CD4-positive, alpha-beta T cell treated with Interleukin-15 for 4 hours (primary cell): ENCODE measurements at regions not wholly inside any gene's neighbourhood (a gene's known extent, or its start where the extent isn't known, plus 50 kb on each side); places are given as distances from the start of the nearest gene placed in this dataset.
"Not testable (repeated sequence)": the region's sequence is repeated elsewhere in the genome, so short reads cannot be mapped to it uniquely, and the experiment has no call there.

Experiments used
- DNase-seq: peaks from one replicate; pipeline ENCODE4 v3.0.0-alpha.2; 2020; ENCODE audit warnings: low spot score

DNA sequence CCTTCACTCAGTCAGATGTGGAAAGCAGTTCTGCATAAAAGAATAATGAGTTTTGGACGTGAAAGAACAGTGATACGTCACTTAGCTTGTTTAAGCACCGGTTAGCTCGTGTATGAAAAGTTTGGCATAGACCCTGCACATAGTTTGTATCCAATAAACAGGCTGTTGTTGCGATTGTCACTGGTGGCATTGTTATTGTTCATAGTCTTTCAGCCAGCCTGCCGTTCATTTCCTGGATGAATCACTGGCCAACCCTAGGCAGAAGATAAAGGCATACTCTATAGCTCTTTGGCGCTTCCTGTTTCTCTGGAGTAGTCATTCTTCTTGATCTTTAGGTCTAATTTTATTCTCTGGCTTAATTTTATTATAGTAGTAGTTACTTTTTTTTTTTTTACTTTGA is 57.8 kb upstream of the ANKRD30A start:
- no peak for DNase-seq

DNA sequence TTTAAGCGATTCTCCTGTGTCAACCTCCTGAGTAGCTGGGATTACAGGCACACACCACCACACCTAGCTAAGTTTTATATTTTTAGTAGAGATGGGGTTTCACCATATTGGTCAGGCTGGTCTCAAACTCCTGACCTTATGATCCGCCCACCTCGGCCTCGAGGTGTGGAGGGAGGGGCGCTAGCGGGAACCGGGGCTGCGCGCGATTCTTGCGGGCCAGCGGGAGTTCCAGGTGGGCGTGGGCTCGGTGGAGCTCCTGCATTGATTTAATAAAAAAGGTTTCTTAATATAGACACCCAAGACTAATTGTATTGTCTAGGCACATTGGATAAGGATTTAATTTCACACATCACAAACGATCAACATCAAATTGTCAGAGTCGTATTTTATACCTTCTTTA is 63.1 kb upstream of the ANKRD30A start:
- DNase-seq = not testable (repeated sequence)

DNA sequence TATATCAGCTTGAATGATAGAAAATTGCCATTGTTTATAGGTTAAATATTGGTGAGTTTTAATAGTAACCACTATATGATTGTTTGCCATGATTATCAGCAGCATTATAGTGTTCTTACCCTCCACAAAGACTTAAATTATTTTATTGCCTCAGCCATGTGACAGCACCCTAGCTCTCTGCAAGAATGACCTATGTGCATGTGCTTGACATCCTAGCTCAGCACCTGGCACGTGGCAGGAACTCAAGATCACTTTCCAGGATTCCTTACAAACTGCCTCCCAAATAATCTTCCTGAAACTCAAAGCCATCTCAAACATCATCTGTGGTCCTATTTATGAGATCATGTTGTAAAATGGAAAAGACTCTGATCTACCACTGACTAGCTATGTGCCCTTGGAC is 68.1 kb upstream of the ANKRD30A start:
- DNase-seq = no peak

DNA sequence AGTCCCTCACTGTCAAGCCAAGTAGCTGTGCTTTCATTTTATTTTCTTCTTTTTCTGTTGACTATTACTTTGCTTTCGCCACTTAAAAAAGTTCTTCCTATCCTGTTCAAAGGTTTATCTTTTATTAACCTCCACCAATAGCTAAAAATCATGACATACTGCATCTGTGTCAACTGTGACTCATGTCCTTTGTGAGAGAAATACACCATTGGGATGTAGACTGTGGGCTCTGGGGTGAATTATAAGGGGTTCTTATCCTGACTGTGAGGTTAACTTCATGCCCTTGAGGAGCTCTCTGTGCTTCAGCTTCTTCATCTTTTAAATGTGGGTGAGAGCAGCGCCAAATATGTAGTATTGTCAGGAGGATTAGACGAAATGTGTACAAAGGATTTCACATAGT is 71.9 kb upstream of the ANKRD30A start:
- DNase-seq = no peak

DNA sequence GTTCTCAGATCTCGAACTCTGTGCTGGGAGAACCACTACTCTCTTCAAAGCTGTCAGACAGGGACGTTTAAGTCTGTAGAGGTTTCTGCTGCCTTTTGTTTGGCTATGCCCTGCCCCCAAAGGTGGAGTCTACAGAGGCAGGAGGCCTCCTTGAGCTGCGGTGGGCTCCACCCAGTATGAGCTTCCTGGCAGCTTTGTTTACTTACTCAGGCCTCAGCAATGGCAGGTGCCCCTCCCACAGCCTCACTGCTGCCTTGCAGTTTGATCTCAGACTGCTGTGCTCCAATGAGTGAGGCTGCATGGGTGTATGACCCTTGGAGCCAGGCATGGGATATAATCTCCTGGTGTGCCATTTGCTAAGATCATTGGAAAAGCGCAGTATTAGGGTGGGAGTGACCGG is 75.4 kb upstream of the ANKRD30A start:
- DNase-seq = not testable (repeated sequence)

DNA sequence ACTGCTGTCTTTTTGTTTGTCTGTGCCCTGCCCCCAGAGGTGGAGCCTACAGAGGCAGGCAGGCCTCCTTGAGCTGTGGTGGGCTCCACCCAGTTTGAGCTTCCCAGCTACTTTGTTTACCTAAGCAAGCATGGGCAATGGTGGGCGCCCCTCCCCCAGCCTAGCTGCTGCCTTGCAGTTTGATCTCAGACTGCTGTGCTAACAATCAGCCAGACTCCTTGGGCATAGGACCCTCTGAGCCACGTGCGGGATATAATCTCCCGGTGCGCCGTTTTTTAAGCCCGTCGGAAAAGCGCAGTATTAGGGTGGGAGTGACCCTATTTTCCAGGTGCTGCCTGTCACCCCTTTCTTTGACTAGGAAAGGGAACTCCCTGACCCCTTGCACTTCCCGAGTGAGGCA is 81.1 kb upstream of the ANKRD30A start:
- DNase-seq = not testable (repeated sequence)

DNA sequence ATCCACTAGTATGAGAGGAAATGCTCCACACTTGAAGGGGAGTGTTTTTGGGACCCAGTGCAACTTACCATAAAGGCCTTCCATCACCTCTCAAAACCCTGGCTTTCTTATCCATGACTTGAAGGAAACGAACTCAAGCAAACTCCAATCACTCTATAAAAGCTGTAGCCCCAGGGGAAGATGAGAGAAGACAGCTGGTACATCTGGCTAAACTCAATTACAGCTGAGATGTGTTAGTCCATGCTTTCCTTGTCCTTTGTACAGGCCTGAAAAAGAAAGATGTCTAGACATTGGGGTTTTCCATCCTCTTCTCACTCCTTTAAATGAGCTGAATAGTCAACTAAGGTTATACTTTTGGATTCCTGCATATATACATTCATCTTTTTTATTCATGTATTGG is 89.5 kb upstream of the ANKRD30A start:
- DNase-seq = no peak

DNA sequence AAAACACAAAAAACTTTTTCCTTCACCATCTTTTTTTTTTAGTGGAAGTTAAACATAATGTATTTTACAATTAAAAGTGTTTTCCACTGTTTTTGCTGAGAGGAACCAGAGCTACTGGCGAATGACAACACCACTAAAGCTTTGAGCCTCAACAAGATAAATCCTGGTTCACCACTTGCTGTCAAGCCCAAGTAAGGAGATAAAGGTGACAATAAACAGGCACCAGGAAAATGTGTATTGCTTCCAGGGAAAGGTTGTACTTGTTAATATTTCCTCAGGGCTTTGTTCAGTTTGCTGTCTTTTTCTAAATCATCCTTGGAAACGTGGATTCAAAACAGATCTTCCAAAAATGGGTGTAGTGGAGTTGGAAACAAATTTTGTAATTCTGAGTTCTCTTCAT is 109.9 kb upstream of the ANKRD30A start:
- DNase-seq = no peak

DNA sequence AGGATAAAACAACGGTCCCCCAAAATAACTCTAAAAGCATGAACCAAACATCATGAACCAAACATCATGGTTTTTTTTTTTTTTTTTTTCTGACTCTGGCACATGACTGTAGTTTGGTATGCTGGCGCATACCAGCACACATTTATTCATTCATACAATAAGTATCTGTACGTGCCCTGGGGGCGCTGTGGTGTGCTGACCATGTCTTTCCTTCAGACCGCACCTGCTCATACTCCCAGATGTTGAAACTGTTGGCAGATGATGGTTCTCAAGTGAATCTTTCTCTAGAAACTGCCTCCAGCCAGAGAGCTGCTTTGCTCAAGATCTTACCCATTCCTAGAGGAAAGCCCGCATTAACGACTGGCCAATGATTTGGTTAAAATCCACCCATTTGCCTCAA is 114.7 kb upstream of the ANKRD30A start:
- no peak for DNase-seq

DNA sequence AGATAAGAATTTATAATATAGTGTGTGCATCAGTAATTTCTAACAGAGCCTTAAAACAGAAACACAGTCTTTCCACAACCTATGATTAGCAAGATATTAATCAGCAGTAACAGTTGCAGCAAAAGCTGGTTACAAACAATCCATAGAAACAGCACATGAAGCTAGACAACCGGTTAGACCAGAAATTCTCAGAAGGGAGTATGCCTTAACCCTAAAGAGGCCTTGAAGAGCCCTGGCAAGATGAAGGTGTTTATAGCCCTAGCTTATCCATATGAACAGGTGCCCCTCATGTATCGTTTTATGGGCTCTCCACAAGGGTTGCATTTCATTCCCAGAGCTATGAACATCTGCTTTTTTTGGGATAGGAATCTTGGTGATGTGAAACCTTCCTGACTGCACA is 117.1 kb upstream of the ANKRD30A start:
- DNase-seq = not testable (repeated sequence)

DNA sequence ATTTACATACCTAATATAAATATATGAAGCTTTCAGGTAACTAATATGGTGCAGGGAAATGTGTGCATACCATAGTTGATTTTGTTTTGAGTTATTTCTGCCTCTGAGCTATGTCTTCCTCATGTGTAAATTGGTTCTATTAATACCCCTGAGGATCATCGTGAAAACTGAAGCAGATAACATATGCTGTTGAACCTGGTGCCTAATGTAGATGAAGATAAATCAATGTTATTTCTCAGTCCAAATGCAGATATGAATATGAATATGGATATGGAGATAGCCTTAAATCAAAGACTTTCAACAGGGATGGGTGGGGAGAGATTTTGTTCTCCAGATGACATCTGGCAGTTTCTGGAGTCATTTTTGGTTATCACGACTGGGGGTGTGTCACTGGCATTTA is 122.3 kb upstream of the ANKRD30A start:
- DNase-seq = no peak

DNA sequence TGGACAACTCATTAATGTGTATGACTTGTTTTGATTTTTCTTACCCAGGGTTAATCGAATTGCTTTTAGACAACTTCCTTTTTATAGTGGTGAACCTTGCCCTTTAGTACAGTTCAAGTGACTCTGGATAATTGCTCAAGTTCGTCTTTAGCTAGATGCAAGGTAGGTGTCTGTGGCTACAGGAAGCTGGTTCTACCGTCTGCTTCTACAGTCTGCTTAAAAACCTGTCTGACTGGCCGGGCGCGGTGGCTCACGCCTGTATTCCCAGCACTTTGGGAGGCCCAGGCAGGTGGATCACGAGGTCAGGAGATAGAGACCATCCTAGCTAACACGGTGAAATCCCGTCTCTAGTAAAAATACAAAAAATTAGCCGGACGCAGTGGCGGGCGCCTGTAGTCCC is 129.6 kb upstream of the ANKRD30A start:
- not testable (repeated sequence) for DNase-seq

DNA sequence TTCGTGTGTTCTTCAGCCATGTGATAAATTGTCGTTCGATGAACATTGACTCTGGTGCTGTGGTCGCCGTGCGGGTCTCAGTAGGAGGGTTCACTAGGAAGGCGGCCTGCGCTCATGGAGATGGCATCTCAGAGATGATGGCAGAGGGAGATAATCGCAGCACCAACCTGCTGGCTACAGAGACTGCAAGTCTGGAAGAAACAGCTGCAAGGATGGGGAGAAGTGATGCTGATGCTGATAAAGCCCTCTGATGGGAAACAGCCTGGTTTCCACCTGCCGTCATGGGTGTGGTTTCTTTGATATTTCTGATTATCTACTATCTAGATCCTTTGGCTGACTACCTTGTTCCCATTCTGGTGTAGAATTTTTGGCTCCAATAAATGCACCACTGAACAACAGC is 130.5 kb upstream of the ANKRD30A start:
- no peak for DNase-seq

DNA sequence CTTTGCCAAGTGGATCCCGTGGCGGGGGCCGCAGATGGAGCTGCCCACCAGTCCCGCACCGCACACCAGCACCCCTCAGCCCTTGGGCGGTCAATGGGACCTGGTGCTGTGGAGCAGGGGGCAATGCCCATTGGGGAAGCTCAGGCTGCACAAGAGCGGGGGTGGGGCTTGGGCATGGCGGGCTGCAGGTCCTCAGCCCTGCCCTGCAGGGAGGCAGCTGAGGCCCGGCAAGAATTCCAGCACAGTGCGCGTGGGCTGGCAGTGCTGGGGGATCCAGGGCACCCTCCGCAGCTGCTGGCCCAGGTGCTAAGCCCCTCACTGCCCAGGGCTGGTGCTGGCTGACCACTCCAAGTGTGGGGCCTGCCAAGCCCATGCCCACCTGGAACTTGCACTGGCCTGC is 136.2 kb upstream of the ANKRD30A start:
- DNase-seq = no peak

DNA sequence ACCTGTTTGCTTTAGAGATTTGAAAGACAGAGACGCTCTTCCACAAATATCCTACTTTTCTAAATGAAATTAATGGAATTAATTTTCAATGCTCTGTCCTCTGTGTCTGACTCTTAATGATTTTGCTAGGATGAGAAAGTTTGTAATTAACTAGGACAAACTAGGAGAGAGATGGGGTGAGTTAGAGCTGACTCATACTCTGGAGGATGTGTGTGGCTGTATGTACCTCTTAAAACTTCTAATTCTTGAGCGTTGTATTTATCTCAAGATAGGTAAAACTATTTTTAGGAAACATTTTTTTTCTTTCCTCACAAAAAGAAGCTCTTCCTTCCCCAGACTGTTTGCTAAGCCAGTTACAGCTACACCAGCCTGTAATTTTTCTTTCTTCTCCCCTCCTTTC is 178.8 kb upstream of the ANKRD30A start:
- DNase-seq = no peak

DNA sequence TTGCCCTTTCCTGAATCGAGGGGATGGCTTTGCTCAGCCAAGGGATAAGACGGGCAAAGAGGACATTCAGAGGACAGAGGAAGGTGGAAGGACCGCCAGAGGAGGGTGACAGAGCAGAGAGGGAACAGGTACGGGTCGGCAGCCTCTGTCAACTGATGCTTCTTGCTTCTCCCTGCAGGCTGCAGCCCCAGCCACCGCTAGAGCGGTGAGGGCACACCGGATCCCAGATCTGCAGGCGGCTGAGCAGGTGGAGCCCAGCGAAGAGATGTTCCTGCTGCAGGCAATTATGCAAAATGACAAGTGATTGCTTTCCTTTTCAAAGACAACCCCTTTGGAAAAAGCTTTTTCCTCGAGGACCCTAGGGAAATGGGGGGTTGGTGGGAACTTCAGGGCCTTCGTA is 181.9 kb upstream of the ANKRD30A start:
- DNase-seq = no peak

DNA sequence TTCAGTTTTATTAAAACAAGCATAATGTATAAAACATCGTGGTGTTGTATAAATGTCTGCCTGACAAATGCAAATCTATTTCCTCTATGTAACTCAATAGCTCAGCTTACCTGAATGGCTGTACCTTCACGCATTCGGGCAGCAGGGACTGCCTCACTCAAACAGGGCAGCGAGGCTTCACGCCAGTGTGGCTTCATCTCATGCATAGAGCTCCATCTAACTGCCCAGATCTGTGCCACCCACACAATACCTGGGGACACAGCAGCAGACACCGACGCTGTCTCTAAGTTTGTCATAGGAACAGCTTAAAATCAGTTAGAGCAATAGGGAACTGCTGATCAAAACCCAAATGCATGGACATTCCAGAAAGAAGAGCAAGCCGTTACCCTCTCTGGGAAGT is 182.8 kb upstream of the ANKRD30A start:
- no peak for DNase-seq

DNA sequence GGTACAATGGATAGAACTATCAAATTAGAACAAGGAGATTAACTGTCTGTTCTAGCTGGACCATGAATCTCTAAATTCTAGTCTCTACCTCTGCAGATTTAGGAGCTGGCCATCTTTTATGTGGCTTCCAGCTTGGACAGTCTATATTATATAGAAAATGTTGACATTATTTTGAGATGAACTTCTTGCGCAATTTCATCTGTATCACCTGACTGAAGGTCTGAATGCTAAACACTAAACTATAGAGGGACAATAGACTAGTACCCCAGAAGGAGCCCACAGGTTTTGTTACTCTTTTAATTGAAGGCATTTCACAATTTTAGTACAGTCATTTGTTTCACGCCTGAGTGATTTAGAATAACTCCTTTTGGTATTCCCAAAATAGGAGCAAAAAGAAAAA is 222.4 kb upstream of the ANKRD30A start:
- DNase-seq = no peak

DNA sequence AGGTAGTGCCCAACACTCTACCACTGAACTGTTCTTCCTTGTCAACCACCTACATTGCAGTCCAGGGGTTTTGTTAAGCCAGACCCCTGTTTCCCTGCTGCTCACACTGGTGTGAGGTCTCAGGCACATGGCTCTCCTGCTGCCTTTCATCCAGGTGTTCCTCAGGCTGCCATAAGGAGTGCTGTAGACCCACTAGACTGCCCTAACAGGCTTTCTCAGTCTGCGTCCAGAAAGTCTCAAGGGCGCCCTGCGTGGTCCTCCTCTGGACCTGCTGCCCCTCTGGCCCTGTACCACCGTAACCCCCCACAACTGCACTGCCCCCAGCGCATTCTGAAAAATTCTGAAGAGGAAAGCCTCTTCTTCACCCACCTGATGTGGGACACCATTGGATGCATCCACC is 225.7 kb upstream of the ANKRD30A start:
- DNase-seq = no peak

DNA sequence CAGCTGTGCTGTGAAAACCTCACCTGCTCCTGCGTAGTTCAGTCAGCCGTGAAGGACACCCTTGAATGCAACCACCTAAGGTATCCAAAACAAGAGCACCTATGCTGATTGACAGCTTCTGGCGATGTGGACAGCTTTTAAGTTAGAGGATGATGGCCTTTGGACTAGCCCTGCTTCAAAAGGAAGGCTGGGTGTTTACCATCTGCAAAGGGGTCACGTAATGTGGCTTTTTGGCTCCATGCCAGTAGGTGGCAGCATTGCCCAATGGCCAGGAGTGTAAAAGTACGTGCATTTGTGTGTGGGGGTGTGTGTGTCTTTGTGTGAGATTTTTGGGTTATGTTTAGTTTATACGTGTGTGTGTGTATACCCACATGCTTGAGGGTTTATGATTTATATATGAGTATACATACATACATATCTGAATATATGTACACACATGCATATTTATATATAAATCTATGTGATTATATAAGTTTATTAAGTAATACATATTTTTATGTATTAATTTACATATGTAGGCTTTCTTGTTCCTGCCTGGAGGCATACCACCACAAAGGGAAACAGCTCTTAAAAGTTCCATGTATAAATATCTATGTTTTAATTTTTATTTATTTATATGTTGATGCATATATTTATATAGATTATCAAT is 236.3 kb upstream of the ANKRD30A start:
- peak; percentile 24 for DNase-seq

DNA sequence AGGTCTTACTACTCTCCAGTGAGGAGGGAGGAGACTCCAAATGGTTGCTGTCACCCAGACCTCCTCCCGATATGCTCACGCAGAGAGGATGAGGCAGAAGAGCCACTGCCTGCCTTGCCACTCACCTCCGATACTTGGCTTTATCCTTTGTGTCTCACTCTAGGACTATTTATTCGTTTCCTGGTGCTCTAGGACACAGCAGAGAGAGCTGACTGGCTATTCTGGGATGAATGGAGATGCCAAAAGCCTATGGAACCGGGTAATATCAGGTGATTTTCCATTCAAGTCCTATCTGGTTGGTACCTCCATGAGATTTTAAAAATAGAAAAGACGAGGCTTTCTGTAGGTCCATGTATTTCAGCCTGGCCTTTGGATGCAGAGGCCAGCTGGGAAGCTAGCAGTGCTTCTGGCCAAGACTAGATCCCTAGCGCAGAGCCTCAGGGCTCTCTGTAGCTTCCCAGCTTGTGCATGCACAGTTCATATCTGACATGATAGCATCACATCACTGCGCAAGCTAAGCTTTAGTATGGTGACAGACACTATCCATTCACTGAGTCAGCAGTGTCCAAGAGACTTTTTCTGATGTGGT is 239.0 kb upstream of the ANKRD30A start:
- DNase-seq = no peak

DNA sequence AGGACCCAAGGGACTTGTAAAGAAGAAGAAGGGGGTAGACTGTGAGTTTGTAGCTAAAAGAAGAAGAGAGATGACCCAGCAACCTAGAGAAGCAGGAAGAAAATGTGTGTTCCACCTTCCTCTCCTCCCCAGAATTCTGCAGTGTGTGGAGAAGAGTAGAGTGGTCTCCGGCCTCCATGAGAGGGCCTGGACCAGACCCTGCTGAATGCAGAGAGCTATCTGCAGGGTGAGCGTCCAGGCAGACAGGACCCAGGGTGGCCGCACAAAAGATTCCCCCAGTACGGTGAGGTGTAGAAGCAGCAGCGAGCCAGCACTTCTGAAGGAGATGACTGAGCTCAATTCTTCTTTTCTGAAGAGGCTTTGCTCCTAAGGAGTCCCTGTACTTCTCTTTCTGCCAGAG is 239.7 kb upstream of the ANKRD30A start:
- DNase-seq = no peak

DNA sequence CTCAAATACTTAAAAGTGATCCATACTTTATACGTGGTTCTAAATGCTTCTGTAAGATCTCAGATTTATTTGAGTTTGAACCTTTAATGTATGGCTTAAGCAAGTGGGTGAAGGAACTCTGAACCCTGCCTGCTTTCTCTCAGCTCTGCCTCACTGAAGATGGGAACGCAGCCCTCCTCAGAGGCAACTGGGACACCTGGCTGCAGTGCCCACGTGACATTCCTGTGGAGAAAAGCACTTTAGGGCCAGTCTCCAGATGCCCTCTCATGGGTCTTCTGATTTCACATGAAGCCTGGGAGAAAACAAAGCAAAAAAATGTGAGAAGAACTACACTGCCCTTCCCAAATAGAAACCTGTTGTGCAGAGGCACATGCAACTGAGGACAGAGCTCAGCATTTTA is 242.6 kb upstream of the ANKRD30A start:
- no peak for DNase-seq

DNA sequence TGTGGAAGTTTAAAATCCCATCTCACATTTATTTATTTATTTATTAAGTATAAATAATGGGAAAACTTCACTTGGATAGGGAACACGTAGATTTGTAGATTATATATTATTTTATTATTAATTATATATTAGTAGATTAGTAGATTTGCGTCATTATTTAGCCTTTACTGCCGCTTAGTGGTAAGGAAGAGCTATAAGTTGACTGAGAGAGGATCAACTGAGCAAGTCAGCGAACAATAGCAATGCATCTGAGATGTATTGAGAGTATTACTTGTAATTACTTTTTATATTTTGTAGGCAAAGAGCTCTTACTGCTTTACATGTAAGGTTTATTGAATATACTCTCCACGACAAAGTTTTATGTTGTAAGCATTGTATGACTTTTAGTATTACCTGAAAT is 244.5 kb upstream of the ANKRD30A start:
- no peak for DNase-seq
